Muscle of back (tissue), 3 donors: ENCODE measurements at regions not wholly inside any gene's neighbourhood (a gene's known extent, or its start where the extent isn't known, plus 50 kb on each side); places are given as distances from the start of the nearest gene placed in this dataset.
"Not testable (repeated sequence)": the region's sequence is repeated elsewhere in the genome, so short reads cannot be mapped to it uniquely, and the experiment has no call there.

Experiments
- DNase-seq, 3 donors: peaks; one replicate each; pipeline versions ENCODE4 v3.0.0 to v3.0.0-alpha.2; 2013

GRCh38 chr9:126170286-126170823, 156.3 kb upstream of the MVB12B start:
- DNase-seq, result no peak

- no peak for DNase-seq
These were observed 155.0 kb upstream of the MVB12B start for GRCh38 chr9:126171641-126172040.

GRCh38 chr9:126173401-126173800, 153.2 kb upstream of the MVB12B start:
- no peak for DNase-seq

GRCh38 chr9:126173929-126174328, 152.7 kb upstream of the MVB12B start:
- DNase-seq, result no peak

DNA sequence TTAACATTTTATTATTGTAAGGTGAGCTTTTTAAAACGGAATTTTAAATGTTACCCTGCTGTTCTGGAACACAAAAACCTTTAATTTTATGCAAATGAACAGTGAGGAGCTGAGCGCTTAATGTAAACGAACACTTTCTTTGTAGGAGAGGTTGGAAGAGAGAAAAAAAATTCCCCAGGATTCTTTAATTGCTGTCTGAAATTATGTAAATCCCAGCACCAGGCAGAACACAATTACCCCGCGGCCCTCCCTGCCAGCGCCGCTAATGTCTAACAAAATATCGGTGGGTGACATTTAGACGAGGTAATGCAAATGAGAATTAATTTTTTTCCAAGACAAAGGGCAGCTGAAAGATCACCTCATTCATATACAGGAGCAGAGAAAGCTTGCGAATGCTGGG, 143.4 kb upstream of the MVB12B start:
- DNase-seq, result no peak

DNA sequence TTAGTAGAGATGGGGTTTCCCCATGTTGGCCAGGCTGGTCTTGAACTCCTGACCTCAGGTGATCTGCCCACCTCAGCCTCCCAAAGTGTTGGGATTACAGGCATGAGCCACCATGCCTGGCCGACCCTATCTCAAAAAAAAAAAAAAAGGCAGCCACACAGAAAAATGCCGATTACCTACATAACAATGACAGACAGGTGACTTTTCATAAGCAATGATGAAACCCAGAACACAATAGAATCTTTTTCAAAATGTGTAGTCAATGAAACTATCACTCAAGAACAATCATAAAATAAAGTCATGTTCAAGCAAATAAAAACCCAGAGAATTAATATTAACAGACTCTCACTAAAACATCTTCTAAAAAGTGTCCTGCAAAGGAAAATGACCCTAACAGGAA, 135.6 kb upstream of the MVB12B start:
- DNase-seq, result not testable (repeated sequence)

DNA sequence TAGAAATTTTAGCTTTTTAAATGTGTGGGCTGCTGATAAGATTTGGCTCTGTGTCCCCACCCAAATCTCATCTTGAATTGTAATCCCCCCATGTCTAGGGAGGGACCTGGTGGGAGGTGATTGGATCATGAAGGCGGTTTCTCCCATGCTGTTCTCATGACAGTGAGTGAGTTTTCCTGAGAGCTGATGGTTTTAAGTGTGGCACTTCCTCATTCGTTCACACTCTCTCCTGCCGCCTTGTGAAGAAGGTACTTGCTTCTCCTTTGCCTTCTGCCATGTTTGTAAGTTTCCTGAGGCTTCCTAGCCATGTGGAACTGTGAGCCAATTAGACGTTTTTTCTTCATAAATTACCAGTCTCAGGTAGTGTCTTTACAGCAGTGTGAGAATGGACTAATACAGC, 127.8 kb upstream of the MVB12B start:
- DNase-seq, result no peak

- no peak for DNase-seq
These were observed 123.3 kb upstream of the MVB12B start for GRCh38 chr9:126203313-126203712.

DNA sequence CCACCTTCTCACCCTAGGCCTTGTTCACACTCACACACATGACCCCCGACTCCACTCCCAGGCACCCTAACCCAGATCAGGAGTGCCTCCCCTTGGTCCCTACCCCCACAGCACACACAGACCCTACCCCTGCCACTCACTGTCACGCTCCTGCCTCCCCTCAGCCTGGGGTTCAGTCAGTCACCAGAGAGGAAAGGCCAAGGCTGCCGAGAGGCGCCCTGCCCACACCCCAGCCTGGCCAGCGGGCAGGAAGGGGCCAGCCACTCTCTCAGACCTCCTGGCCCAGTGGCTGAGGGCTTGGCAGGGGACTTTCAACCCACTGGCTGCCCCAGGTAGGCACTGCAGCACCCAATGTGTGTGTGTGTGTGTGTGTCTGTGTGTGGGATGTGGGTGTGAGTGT, 122.4 kb upstream of the MVB12B start:
- no peak for DNase-seq

DNA sequence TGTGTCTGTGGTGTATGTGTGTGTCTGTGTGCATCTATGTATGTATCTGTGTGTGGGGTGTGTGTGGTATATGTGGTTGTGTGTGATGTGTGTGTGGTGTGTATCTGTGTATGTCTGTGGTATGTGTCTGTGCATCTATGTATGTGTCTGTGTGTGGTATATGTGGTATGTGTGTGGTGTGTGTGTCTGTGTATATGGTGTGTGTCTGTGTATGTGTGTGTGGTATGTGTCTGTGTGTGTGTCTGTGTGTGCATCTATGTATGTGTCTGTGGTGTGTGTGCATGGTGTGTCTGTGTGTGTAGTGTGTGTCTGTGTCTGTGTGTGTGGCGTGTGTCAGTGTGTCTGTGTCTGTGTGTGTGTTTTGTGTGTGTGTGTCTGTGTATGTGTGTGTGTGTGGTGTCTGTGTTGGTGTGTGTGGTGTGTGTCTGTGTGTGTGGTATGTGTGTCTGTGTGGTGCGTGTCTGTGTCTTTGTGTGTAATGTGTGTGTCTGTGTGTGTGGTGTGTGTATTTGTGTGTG, 121.9 kb upstream of the MVB12B start:
- no peak for DNase-seq

- no peak for DNase-seq
These were observed 121.4 kb upstream of the MVB12B start for GRCh38 chr9:126205265-126205664.

DNA sequence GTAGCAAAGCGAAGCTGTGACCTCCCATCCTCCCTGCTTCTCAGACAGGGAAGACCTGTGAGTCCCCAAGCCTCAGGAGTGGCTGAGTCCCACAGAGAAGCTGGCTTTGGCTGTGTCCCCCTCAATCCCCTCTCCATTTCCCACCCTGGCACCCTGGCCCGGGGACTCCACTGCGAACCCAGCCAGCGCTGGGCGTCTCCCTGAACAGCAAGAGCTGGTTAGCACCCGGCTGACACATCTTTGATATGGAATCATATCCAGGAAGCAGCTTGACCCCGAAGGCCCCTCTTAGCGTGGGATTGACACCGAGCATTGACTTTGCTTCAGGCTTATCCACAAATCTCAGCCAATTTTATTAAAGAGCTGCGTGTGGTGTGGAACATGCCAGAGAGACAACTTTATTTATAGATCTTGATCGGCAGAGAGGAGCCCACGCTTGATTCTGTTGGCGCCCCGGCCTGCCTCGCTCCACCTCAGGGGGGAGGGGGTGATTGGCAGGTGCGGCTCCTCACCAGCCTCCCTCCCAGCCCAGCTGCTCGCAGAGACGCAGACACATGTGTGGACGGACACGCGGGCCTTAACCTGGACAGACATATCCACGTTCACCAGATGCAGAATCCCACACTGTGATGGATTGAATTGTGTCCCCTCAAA, 120.7 kb upstream of the MVB12B start:
- DNase-seq, result no peak

DNA sequence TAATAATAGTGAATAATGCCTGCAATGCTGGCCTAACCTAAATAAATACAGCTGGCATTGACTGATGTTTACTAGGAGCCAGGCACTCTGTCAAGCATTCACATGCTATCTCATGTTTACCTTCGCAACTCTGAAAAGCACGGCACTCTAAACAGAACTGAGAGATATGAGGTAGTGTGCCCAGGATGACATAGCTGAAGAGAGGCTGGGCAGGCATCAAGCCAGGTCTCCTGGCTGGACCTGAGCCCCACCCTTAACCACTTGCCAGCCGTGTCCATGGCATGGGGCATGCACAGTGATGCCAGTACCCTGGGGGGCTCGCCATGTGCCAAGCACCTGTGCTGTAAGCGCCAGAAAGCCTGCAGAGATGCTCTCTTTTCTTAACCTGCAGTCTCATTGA, 119.4 kb upstream of the MVB12B start:
- DNase-seq, result no peak

DNA sequence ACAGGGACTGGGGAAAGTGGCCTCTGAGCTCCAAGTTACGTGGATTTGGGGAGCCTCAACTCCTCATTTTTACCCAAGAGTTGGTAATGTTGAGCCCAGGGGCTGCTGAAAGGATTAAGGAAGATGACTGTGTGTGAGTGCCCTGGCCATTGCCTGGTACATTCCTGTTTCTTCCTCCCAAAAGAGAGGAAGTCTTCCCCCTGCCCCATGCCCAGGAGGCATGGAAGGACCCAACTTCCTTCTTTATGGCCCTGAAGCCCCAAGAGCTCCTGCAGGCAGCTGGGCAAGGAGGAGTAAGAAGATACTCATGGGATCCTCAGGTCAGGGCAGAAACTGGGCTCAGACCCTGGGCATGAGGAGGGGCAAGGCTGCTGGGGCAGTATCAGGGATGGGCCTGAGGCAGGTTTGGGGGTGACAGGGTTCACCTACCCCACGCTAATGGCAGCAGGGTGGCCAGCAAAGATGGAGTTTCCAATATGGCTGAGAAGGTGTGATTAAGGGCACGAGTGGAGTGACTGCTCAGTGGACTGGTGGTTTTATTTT, 118.3 kb upstream of the MVB12B start:
- no peak for DNase-seq

GRCh38 chr9:126211441-126212074, 115.1 kb upstream of the MVB12B start:
- DNase-seq, result no peak

GRCh38 chr9:126215486-126215885, 111.1 kb upstream of the MVB12B start:
- DNase-seq, result no peak

- DNase-seq, result no peak
These were observed 109.8 kb upstream of the MVB12B start for GRCh38 chr9:126216826-126217225.

DNA sequence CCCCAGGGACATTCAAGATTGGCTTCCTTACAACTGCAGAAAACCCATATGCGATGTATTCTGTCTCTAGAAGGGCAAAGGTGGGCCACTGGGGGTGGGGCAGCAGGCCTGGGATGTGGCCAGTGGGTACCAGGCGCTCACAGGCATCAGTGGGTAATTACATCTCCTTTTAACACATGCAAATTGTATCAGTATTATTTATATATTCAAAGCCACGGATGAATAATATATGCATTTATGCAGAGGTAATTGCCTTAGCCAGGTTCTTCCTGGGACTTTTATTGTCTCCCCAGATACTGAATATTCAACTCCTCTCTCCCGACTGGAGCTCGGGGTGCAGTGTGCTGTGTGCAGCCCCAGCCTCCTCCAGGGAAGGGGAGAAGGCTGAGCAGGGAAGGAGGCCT, 109.4 kb upstream of the MVB12B start:
- no peak for DNase-seq

- DNase-seq, result no peak
These were observed 108.8 kb upstream of the MVB12B start for GRCh38 chr9:126217797-126218196.

DNA sequence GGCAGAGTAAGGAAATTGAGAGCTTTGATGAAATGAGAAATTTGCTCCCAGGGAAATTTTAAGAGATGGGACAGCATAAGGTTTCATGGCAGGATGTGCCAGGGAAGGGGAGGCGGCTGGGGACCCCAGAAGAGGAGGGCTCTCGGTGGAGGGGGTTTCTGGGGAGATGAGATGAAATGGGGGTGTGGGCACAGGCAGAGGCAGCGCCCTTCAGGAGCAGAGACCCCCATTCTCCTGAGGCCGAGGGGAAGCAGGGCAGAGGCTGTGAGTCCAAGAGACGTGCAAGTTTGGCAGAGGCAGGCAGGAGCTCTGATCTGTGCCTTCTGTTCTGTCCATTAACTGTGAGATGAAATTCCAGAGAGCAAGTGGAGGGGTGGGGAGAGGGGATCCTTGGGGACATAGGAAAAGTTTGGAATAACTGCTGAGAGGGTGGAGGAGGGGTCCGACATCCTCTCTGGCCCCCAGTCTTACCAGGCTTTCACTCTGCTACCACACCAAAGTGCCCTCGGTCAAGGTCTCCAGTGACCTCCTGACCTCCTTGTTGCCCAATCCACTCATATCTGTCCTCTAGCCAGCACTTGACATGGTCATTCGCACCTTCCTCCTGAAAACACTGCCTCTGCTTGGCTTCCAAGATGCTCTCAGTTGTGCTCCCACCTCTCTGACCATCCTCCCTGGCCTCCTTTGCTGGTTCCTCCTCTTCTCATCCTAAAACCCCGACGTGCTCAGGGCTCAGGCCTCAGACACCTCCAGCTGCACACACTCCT, 108.1 kb upstream of the MVB12B start:
- no peak for DNase-seq

DNA sequence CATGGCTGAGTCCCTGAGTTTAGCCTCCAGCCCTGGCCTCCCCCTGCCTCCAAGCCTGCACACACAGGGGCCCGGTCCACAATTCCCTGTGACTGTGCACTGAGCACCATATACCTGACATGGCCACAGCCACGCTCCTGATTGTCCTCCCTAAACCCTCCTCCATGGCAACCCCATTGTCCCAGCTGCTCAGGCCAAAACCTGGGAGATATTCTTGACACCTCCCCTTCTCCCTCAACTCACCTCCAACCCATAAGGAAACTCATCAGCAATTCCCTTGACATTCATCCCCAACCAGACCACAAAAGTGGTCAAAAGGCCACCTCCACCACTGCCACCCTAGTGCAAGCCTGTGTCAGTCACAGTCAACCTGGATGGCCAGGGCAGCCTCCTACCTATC, 107.5 kb upstream of the MVB12B start:
- no peak for DNase-seq

DNA sequence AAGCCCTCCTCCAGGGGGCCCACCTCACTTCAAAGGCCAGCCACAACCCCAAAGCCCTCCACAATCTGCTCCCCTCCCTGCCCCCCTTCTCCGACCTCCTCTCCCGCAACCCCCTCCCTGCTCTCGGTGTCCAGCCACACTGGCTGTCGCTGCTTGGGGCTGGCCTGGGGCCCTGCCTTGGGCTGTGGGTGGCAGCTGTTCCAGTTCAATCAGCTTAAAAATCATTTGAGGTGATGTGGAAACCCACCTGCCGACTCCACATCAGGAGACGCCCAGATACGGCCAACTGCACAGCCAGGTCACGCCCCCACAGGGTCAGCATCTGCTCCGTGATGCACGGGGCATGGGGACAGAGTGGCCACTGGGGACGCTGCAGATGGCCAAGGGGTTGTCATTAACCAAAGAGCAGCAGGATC, 107.0 kb upstream of the MVB12B start:
- no peak for DNase-seq
